GM13977 (cell line): ENCODE measurements at regions not wholly inside any gene's neighbourhood (a gene's known extent, or its start where the extent isn't known, plus 50 kb on each side); places are given as distances from the start of the nearest gene placed in this dataset.

Source experiments
- DNase-seq: peaks from one replicate; pipeline ENCODE4 v3.0.0; 2012; ENCODE audit warnings: low spot score
- CTCF ChIP-seq: IDR thresholded peaks from 2 replicates; pipeline ENCODE4 v1.5.1; 2012; ENCODE audit warnings: mild to moderate bottlenecking, control low read depth; ENCODE audit not compliant: insufficient read depth; ENCODE audit errors: extremely low read depth, missing control alignments
- in situ Hi-C: fragments of 300-500 bp; cut with MboI; formaldehyde crosslinking; loops from one replicate; pipeline ENCODE4 v1.12.0; 2022; ENCODE audit warnings: low sequenced_read_pairs, low pct_unique_long_range_greater_than_20kb, mixed read lengths, inconsistent platforms; ENCODE audit not compliant: unreplicated experiment

- DNase-seq: no peak
- TF ChIP-seq CTCF: no peak
- in situ Hi-C loops: no loop called here
Measured at GRCh38 chr4:177671845-177672244, 229.6 kb upstream of the AGA start.

GRCh38 chr4:177673985-177674489 lies 231.8 kb upstream of the AGA start:
- no peak for DNase-seq
- in situ Hi-C loops: no loop called here
- TF ChIP-seq CTCF: no peak

GRCh38 chr4:177680308-177680707 lies 238.1 kb upstream of the AGA start:
- no peak for TF ChIP-seq CTCF
- no peak for DNase-seq
- in situ Hi-C loops: no loop called here

GRCh38 chr4:177681902-177682301 lies 239.7 kb upstream of the AGA start:
- no peak for TF ChIP-seq CTCF
- in situ Hi-C loops: no loop called here
- DNase-seq: no peak

- DNase-seq: no peak
- in situ Hi-C loops: no loop called here
- no peak for TF ChIP-seq CTCF
Measured at GRCh38 chr4:177687117-177687516, 244.9 kb upstream of the AGA start.

- DNase-seq: no peak
- in situ Hi-C loops: no loop called here
- no peak for TF ChIP-seq CTCF
Measured at GRCh38 chr4:177692907-177693306, 250.7 kb upstream of the AGA start.

- no peak for DNase-seq
- in situ Hi-C loops: no loop called here
- TF ChIP-seq CTCF: no peak
Measured at GRCh38 chr4:177696438-177696966, 254.3 kb upstream of the AGA start.
